ENCODE measurements at regions not wholly inside any gene's neighbourhood (a gene's known extent, or its start where the extent isn't known, plus 50 kb on each side); places are given as distances from the start of the nearest gene placed in this dataset.
A peak's percentile ranks its signal among the peaks of the same experiment; 100 is the strongest.
"Not testable (repeated sequence)": the region's sequence is repeated elsewhere in the genome, so short reads cannot be mapped to it uniquely, and the experiment has no call there.

GRCh38 chr6:15017803-15018202, 228.1 kb upstream of the JARID2 start:
- no peak for DNase-seq

- DNase-seq = no peak
These were observed 225.6 kb upstream of the JARID2 start for GRCh38 chr6:15020119-15020770.

GRCh38 chr6:15021074-15021473, 224.8 kb upstream of the JARID2 start:
- no peak for DNase-seq

GRCh38 chr6:15023018-15023417, 222.9 kb upstream of the JARID2 start:
- not testable (repeated sequence) for DNase-seq

GRCh38 chr6:15023448-15023847, 222.4 kb upstream of the JARID2 start:
- no peak for DNase-seq

GRCh38 chr6:15025446-15025845, 220.4 kb upstream of the JARID2 start:
- no peak for DNase-seq

- no peak for DNase-seq
These were observed 219.0 kb upstream of the JARID2 start for GRCh38 chr6:15026832-15027231.

GRCh38 chr6:15027472-15027871, 218.4 kb upstream of the JARID2 start:
- no peak for DNase-seq

GRCh38 chr6:15032015-15032414, 213.9 kb upstream of the JARID2 start:
- DNase-seq = no peak

GRCh38 chr6:15033850-15034203, 212.0 kb upstream of the JARID2 start:
- DNase-seq = no peak

- DNase-seq = peak; percentile 36
These were observed 209.1 kb upstream of the JARID2 start for GRCh38 chr6:15036690-15037245.

GRCh38 chr6:15037253-15037652, 208.6 kb upstream of the JARID2 start:
- no peak for DNase-seq

GRCh38 chr6:15038013-15038791, 207.7 kb upstream of the JARID2 start:
- DNase-seq = no peak

GRCh38 chr6:15039136-15039535, 206.7 kb upstream of the JARID2 start:
- DNase-seq = no peak

GRCh38 chr6:15042938-15043337, 202.9 kb upstream of the JARID2 start:
- DNase-seq = no peak

GRCh38 chr6:15044146-15044882, 201.6 kb upstream of the JARID2 start:
- DNase-seq = no peak

- no peak for DNase-seq
These were observed 200.9 kb upstream of the JARID2 start for GRCh38 chr6:15044948-15045347.

- DNase-seq = no peak
These were observed 199.1 kb upstream of the JARID2 start for GRCh38 chr6:15046751-15047150.

GRCh38 chr6:15048367-15048766, 197.5 kb upstream of the JARID2 start:
- DNase-seq = peak; percentile 30

GRCh38 chr6:15058200-15059061, 187.4 kb upstream of the JARID2 start:
- no peak for DNase-seq

- DNase-seq = peak; percentile 27
These were observed 184.7 kb upstream of the JARID2 start for GRCh38 chr6:15061180-15061641.

GRCh38 chr6:15061908-15062515, 183.9 kb upstream of the JARID2 start:
- no peak for DNase-seq

Measured in suppressor macrophage treated with lipopolysaccharide for 4 hours (primary cell).